Umbilical cord (tissue), 1 donor: ENCODE measurements at regions not wholly inside any gene's neighbourhood (a gene's known extent, or its start where the extent isn't known, plus 50 kb on each side); places are given as distances from the start of the nearest gene placed in this dataset.
A peak's percentile ranks its signal among the peaks of the same experiment; 100 is the strongest.

ENCODE experiments used
- DNase-seq: peaks from one replicate; pipeline ENCODE4 v3.0.0-alpha.2; 2015; ENCODE audit warnings: low spot score

DNA sequence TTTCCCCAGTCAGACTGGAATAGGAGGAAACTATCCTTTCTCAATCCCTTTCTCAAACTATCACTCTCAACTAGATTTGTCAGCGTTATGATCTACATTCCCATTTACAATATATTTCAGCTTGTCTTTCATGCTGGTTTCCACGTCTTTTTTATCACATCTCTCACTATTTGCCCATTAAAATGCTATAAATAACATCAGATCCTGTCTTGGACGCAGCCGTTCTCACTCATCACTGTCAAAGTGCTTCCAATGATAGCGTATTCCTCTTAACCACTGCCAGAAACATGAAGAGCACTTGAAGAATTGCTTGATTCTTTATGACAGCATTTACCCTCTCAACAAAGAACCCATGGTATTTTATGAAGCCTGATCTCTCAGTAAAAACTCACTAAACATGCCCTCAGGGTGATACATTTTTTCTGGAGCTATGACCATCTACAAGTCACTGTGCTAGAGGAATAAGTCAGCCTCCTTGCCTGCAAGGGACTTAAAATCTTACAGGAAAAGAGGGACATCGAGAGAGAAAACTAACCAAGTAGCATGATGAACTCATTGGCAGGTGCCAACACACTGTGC, 205.6 kb upstream of the PFKP start:
- DNase-seq: no peak

DNA sequence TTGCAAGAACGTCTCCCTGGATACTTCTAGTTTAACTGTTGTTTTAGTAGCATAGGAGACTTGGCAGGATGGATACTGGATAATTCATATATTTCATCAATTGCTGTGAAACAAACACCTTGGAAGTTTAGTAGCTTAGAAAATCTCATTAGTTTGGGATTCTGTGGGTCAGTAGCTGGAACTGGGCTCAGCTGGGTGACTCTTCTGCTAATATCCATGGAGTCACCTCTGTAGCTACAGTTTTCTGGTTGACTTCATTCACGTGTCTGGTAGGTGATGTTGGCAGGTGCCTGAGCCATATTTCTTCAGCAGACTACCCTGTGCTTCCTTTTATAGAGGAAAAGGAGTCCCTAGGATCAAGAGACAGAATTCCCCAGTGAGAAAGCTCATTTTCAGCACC, 208.9 kb upstream of the PFKP start:
- DNase-seq: no peak

DNA sequence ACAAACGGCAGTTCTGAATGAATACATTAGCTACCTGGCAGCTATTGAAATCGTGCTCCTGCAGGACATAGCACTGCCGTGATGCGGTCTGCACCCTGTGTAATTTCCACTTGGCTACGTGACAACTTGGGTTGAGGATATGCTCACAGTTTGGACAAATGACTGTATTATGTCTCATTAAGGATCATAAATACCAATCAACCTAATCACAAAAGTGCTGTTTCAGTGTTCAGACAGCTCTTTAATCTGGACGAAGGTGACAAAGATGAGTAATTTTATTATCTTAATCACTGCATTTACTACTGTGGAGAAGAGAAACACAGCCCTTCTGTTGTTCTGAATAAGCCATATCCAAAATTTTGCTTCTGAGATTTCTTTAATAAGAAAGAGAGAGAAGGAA, 210.8 kb upstream of the PFKP start:
- no peak for DNase-seq

DNA sequence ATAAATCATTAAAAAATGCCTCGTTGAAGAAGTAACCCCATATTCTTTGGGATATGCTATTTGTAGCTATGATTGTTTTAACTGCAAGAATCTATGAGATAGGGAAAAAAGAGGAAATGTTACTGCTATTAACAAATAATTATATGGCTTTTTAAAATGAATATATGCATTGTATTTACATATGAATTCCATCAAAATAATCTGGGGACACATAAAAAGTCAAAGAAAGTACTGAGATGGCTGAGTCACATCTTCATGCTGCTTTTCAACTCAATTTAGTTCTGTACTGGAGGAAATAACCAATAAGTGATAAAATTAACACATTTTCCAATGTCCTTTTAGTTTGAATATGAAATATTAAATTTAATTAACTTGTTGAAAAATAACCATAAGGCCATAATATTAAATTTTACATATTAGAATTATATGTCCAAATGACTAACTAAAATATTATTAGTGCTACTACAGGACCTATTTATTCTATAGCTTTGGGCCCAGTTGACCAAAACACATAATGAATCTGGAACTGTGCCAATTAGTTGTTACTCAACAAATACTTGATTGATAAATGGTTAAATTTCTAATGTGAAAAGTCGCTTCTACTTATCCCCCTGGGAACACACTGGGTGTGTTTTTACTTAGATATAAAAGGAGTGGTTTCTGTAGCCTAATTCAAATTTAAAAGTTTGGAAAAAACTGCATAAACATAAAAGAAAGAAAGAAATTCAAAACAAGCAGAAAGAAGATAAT, 214.6 kb upstream of the PFKP start:
- no peak for DNase-seq

DNA sequence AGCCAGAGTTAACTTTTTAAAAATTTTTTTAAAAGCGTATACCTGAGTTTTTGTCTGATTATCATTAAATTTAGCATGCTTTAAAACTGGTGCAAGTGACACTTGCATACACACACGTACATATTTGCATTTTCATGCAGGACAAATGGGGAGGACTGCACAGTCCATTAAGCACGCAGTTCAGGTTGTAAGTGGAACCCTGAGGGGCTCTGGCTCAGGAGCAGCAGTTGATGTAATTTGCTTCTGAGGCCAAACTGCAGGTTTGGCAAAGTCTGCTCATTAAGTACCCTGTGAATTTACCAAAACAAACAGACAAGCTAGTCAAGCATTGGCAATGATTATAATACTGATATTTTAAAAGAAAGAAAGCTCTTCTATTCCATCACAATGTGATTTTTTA, 215.8 kb upstream of the PFKP start:
- no peak for DNase-seq

DNA sequence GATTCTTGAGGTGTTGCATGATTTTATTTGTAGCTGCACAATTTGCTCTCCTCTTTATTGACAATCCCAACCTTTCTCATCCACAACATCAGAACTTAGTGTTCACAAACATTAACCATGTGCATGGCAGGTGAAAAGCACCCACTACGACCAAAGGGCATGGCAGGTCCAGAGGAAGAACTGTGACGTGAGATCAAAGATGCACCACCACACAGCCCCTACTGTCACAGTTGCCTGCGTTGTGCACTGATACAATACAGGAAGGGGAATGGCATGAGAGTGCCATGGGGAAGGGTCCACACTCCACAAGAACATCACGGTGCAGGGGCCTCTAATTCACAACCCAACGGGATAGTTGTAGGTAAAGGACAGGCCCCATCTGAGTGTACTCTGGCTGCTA, 217.1 kb upstream of the PFKP start:
- no peak for DNase-seq

DNA sequence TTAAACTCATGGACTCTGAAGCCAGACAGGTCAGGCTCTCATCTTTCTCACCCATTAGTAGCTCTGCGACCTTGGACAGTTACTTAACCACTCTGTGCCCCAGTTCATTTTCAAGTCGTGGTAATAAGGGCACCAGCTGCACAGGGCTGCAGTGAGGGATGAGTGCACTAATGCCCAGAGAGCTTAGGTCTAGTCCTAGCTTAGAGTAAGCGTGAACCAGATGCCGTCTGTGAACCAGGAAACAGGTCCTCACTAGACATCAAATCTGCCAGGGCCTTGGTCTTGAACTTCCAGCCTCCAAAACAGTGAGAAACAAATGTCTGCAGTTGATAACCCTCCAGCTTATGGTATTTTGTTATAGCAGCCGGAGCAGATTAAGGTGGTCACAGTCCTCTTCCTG, 222.4 kb upstream of the PFKP start:
- DNase-seq: no peak

DNA sequence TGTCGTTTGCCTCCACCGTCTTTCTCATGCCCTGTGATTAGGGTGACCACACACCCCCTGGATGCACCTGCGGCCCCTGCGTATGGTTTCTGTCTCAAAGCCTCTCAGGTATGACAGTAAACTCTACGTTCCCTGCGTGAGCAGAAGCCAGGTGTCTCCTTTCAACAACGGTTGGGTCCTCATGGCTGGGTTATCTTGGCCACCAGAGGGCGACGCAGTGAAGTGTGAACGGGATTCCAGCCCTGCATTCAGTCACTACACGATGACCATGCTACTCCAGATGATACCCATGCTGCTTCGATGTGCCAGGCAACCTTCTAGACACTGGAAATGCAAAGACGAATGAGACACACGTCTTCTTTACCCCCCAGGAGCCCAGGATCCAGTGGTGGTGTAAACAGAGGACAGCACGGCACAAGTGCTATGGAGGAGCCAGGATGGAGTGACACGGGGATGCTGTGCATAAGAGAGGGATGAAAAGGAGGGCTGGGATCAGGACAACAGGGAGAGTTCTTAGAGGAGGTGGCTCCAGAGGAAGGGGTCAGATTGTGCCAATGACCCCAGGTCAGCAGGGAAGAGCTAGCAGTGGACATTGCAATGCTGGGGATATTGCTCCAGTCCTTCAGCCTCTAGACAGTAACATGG, 228.1 kb upstream of the PFKP start:
- peak; percentile 13 for DNase-seq

DNA sequence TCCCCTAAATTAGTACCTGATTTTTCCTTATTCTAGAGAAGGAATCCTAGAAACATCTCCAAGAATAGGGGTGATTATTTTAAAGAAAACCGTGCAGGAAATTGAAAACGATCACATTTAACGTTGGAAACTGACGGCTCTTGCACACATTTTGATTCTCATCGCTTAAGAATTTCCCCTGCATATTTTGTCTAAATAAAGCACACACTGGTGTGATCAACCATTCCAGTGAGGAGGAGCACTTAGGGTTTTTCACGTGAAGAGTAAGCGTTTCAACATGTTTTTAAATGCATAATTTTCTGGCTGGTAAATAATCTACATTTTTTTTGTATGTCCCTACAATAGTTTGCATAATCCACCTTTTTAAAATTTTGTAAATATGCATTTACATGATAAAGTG, 229.7 kb upstream of the PFKP start:
- no peak for DNase-seq

DNA sequence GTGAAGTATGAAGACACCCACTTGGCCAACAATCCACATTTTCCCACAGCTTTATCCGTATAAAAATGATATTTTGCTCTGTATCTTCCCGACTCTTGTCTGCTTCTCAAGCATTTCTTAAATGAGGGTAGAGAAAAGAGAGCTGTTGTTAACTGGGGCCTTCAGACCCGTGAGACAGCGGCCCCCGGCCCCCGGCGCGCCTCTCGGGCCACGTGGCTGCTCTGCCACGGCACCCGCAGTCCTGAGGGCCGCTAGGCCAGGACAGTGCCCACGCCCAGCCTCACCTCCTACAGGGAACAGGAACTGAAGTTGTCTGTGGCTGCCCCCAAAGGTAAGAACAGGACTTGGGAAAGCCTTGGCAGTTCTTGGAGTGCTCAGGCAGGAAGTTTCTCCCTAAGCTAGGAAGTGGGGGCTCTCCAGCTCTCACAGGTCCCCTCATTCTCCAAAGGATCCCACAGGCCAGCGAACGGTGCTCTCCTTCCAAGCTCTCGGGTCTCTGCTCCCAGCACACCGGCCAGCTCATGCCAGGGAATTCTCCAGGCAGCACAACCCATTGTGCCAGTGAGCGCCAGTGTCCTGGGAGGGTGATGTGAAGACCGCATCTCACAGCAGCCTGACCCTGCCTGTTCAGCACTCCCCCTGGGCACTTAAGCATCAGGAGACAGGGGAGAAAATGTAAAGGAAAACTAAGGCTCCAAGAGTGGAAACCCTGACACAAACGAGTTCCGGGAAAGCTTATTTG, 230.3 kb upstream of the PFKP start:
- no peak for DNase-seq

DNA sequence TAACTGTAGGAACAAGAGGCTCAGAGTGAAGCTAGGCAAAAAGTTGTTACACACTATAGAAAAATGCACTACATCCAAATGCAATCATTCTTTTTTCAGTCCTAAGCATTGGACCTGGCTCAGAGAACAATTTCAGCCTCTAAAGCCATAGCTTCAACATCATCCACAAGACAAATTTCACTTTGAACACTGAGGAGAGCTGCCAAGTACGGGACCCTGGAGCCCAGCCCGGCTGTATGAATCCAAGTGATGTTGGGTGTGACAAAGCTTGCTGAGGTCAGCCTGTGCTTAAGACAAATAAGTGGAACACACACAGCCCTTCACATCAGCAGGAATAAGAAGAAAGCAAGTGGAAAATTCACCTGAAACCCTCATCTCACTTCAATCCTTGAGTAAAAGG, 233.1 kb upstream of the PFKP start:
- DNase-seq: no peak

DNA sequence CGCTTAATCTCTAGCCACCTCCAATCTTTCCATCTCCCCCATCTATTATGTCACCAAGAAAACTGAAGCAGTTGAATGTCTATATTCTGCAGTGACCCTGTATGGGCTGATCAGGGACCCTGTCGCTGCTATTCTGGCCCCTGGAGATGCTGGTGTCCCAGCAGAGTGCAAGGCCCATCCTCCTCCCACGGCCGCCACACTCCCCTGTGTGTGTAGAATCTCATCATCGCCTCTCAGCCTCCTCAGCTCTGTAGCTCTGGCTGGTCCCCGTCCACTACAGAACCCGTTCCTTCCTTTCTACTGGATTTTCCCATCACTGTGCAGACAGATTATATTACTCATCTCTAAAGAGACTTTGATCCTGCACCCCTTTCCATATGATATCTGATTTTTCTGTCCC, 235.8 kb upstream of the PFKP start:
- DNase-seq: no peak

DNA sequence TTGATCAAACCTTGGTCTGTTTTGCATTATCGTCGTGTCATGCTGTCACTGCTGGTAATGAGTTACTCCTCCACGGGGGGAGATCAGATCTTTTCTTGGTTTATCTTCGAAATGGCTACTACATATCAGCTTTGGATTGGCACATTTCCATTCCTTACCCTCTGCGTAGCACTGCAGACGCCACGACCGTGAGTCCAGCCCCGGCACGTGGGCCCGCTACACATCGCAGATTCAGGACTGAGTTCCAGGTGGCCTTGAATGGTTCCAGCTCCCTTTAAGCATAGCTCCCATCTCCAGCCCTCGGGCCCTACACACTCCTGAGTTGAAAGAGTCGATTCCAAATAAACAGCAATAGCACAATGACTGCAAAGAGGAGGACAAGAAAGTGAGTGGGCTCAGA, 238.6 kb upstream of the PFKP start:
- DNase-seq: no peak

DNA sequence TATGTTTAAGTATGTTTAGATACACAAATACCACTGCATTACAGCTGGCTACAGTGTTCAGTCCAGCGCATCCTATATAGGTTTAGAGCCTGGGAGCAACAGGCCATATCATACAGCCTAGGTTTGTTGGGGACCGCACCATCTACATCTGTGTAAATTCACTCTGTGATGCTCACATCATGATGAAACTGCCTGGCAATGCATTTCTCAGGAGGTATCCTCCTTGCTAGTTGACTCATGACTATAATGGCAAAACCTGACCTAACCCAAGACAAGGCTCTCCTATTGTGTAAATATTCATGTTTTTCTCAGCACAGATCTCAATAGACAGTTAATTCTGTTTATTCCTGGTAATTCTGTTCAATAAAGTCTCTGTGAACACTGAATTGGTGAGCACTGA, 240.7 kb upstream of the PFKP start:
- DNase-seq: no peak

DNA sequence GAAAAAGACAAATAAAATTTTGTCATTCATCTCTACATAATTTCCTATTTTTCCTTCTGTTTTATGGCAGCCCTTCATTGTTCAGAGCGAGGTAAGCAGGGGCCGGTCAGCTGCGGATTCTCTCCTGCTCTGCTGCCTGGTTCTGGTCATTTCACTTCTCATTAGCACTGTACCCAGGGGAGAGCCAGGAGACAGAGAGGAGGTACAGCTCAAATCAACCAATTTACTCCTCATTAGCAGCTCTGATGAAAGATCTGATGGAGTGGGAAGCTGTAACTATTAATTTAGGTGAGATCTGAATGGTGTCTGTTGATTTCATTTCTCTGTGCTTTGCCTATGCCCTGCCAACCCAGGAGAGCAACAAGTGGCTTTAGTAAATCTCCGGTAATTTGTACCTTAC, 241.5 kb upstream of the PFKP start:
- no peak for DNase-seq

DNA sequence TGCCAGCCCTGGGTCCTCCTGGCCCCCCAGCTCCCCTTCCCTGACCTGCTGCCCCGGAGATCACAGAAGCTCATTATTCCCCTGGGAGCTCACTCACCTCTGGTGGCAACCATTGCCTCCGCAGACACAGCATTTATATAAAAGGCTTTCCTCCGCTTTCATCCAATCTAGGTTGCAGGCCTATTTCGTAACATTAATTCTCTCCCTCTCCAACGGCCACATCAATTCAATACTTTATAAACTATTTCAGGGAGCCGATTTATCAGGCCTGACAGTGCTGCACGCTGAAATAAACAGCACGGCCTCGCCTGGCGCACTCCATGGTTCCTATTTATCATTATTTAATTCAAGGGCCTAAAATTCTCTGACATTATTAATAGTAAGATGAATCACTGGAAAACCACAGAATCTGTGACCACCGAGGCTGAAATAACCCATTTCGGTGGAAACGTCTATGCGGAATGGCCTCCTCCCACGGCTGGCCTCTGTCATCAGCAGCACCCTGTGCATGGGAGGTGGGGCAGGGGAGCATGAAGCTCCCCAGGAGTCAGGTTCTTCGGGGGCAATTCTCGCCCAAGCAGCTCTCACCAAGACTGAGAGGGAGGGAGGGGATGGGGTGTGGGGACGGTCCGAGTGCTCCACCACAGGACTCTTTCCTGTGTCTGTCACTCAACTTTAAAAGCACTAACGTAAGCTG, 249.3 kb upstream of the PFKP start:
- DNase-seq: no peak

DNA sequence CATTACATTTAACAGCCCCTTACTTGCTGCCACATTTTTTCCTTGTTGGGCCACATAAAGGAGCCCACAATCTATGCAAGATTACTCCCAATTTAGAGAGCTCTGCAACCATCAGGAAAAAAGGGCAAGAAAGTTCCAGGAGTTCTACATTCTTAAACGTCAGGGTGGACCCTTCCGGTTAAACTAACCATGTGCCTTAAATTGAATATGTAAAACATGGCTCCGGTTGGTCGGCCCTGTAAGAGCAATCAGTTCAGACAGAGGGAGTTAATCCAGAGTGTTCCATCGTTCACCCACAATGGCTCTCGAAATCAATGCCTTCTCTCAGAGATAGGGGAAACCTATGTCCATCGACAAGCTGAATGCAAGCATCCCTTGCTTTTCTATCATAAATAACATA, 253.7 kb upstream of the PFKP start:
- no peak for DNase-seq

DNA sequence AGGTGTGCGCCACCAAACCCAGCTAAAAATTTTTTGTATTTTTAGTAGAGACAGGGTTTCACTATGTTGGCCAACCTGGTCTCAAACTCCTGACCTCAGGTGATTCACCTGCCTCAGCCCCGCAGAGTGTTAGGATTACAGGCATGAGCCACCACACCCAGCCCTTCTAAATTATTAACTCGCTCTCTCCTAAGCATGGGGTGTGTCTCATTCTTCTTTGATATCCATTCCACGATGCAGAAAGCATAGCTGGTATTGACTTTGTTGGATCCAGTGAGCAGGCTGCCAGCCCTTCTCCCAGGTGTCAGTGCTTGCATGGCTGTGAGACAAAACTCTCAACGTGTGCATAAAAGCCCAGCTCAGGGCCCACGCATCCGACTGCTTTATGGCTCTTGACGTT, 254.1 kb upstream of the PFKP start:
- DNase-seq: no peak

DNA sequence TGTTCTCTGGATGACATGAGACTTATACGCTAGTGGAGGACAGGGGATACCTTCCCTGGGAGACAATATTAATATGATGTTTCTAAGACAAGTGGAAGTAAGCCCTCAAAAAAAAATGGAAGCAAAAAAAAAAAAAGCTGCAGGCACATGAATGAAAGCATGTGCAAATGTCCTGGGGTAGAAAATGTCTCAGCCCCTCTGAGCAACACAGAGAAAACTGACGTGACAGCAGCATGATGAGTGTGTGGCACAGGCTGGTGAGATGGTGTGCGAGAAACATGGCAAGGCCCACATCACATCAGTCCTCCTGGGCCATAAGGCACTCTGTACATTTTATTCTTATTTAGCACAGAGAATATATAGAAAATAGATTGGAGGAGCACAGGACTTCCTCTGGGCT, 254.7 kb upstream of the PFKP start:
- no peak for DNase-seq

DNA sequence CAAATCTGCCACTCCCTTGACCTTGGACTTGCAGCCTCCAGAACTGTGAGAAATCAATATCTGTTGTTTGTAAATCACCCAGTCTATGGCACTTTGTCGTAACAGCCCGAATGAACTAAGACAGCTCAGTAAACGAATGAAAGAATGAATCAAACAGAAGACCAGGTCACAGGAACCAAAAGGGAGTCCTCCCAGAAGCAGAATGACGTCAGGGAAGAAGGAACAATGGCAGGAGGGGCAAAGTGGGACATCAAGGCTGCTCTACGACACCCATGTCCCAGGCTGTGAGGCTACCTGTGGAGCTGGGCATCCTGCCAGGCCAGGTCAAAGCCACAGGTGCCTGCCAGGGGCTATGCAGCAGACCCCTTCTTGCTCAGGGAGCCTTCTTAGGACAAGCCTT, 267.2 kb upstream of the PFKP start:
- DNase-seq: no peak

DNA sequence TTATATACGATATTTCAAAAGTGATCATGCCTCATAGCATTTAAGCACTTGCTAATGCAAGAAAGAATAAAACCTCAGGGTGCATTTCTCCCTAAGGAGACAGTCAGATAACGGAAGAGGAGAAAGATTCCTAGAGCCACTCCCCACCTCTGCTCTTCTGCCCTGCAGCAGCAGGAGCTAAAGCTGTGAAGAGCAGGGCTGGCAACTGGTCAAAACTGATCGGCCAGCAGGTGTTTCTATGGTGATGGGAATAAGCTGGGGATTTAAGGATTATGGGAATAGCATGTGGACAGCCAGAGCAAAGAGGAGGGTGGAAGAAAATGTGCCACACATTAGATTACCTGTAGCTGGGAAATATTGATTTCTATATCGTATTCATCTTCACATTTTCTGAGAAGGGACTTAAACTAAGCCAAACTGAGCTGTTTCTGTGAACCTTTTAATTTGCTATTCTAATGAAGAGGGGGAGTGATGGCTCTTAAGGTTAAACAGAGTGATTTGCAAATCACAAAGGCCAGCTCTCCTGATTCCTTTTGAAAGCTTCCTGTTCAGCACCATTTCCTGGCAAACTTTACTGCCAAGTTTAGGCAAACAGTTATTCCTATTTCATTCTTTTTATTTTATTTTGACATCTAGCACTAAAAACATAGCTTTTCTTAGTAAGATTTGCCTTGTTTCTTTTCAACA, 268.9 kb upstream of the PFKP start:
- no peak for DNase-seq
